WTC11 (cell line): ENCODE measurements at regions not wholly inside any gene's neighbourhood (a gene's known extent, or its start where the extent isn't known, plus 50 kb on each side); places are given as distances from the start of the nearest gene placed in this dataset.

Experiments used
- ATAC-seq: fragments of 200-7000 bp; cut with Tn5 transposase; 2 replicates; pipeline ENCODE4 v1.10.0; 2021; ENCODE audit warnings: mild to moderate bottlenecking, moderate library complexity
- CTCF ChIA-PET: fragments of 300-600 bp; sonication (Branson Sonifier 250); formaldehyde crosslinking; loops from one replicate; lab custom pipeline; 2021; ENCODE audit warnings: antibody characterized with exemption; lab: Charles Lee
- POLR2A ChIA-PET: fragments of 350-600 bp; sonication (Branson Sonifier 250); formaldehyde crosslinking; loops from one replicate; lab custom pipeline; 2021; ENCODE audit warnings: antibody characterized with exemption; lab: Charles Lee
- DNase-seq: peaks from one replicate; pipeline ENCODE4 v3.0.0; 2021; ENCODE audit warnings: low spot score
- H3K27ac Mint-ChIP-seq: 2 replicates; pipeline ENCODE4 v1.8.0; 2021; ENCODE audit warnings: mixed read lengths
- H3K27me3 Mint-ChIP-seq: 2 replicates; pipeline ENCODE4 v1.8.0; 2021; ENCODE audit warnings: low read depth, mild to moderate bottlenecking, moderate library complexity, mixed read lengths
- H3K36me3 Mint-ChIP-seq: 2 replicates; pipeline ENCODE4 v1.8.0; 2021; ENCODE audit warnings: mixed read lengths
- H3K4me1 Mint-ChIP-seq: 2 replicates; pipeline ENCODE4 v1.8.0; 2022; ENCODE audit warnings: mixed read lengths
- H3K4me3 Mint-ChIP-seq: 2 replicates; pipeline ENCODE4 v1.8.0; 2021; ENCODE audit warnings: mild to moderate bottlenecking, moderate library complexity, mixed read lengths
- H3K9me3 Mint-ChIP-seq: 2 replicates; pipeline ENCODE4 v1.8.0; 2021; ENCODE audit warnings: mixed read lengths
- ATF1 ChIP-seq: sonication (generic); formaldehyde crosslinking; IDR thresholded peaks from 2 replicates; pipeline ENCODE4 v1.8.1; 2023; ENCODE audit warnings: mild to moderate bottlenecking, moderate library complexity, missing genetic modification reagents
- CREB1 ChIP-seq: sonication (generic); formaldehyde crosslinking; IDR thresholded peaks from 2 replicates; pipeline ENCODE4 v1.8.0; 2023; ENCODE audit warnings: mild to moderate bottlenecking, missing genetic modification reagents
- CREM ChIP-seq: sonication (generic); formaldehyde crosslinking; IDR thresholded peaks from 2 replicates; pipeline ENCODE4 v1.8.1; 2022; ENCODE audit warnings: mild to moderate bottlenecking, missing genetic modification reagents, moderate library complexity
- E2F4 ChIP-seq: sonication (generic); formaldehyde crosslinking; IDR thresholded peaks from 2 replicates; pipeline ENCODE4 v1.8.1; 2022; ENCODE audit warnings: low read depth, mild to moderate bottlenecking, moderate library complexity, missing genetic modification reagents, borderline replicate concordance
- E2F5 ChIP-seq: sonication (generic); formaldehyde crosslinking; IDR thresholded peaks from 2 replicates; pipeline ENCODE4 v1.8.1; 2022; ENCODE audit warnings: mild to moderate bottlenecking, moderate library complexity, missing genetic modification reagents
- ELF4 ChIP-seq: sonication (generic); formaldehyde crosslinking; IDR thresholded peaks from 2 replicates; pipeline ENCODE4 v1.8.1; 2022; ENCODE audit warnings: low read depth, mild to moderate bottlenecking, moderate library complexity, missing genetic modification reagents
- ETV6 ChIP-seq: sonication (generic); formaldehyde crosslinking; IDR thresholded peaks from 2 replicates; pipeline ENCODE4 v1.8.1; 2022; ENCODE audit warnings: mild to moderate bottlenecking, missing genetic modification reagents
- HMGA2 ChIP-seq: fragments of 250-450 bp; sonication (Bioruptor Pico); IDR thresholded peaks from 2 replicates; pipeline ENCODE4 v1.4.0; 2021; ENCODE audit warnings: mild to moderate bottlenecking, moderate library complexity
- IRF2 ChIP-seq: sonication (generic); formaldehyde crosslinking; IDR thresholded peaks from 2 replicates; pipeline ENCODE4 v1.8.0; 2022; ENCODE audit warnings: low read depth, missing genetic modification reagents, borderline replicate concordance
- MYBL2 ChIP-seq: sonication (generic); formaldehyde crosslinking; IDR thresholded peaks from 2 replicates; pipeline ENCODE4 v1.8.1; 2023; ENCODE audit warnings: mild to moderate bottlenecking, moderate library complexity, missing genetic modification reagents
- OVOL2 ChIP-seq: fragments of 250-450 bp; sonication (Bioruptor Pico); IDR thresholded peaks from 2 replicates; pipeline ENCODE4 v1.9.0; 2021; ENCODE audit warnings: mild to moderate bottlenecking, borderline replicate concordance
- PRRX2 ChIP-seq: fragments of 250-450 bp; sonication (Bioruptor Pico); IDR thresholded peaks from 2 replicates; pipeline ENCODE4 v1.8.0; 2021; ENCODE audit warnings: mild to moderate bottlenecking
- RORB ChIP-seq: fragments of 250-450 bp; sonication (Bioruptor Pico); IDR thresholded peaks from 2 replicates; pipeline ENCODE4 v1.9.0; 2021; ENCODE audit warnings: mild to moderate bottlenecking
- TEAD1 ChIP-seq: sonication (generic); formaldehyde crosslinking; IDR thresholded peaks from 2 replicates; pipeline ENCODE4 v1.8.0; 2022; ENCODE audit warnings: mild to moderate bottlenecking, missing genetic modification reagents
- TP53 ChIP-seq: sonication (generic); formaldehyde crosslinking; IDR thresholded peaks from 2 replicates; pipeline ENCODE4 v1.8.1; 2023; ENCODE audit warnings: mild to moderate bottlenecking, missing genetic modification reagents
- USF1 ChIP-seq: sonication (generic); formaldehyde crosslinking; IDR thresholded peaks from 2 replicates; pipeline ENCODE4 v1.8.0; 2022; ENCODE audit warnings: mild to moderate bottlenecking, missing genetic modification reagents
- ZBTB43 ChIP-seq: sonication (generic); formaldehyde crosslinking; IDR thresholded peaks from 2 replicates; pipeline ENCODE4 v1.8.1; 2023; ENCODE audit warnings: mild to moderate bottlenecking, missing genetic modification reagents
- ZMAT4 ChIP-seq: fragments of 250-450 bp; sonication (Bioruptor Pico); IDR thresholded peaks from 2 replicates; pipeline ENCODE4 v1.9.0; 2021; ENCODE audit warnings: mild to moderate bottlenecking
- ZNF281 ChIP-seq: sonication (generic); formaldehyde crosslinking; IDR thresholded peaks from 2 replicates; pipeline ENCODE4 v1.8.0; 2023; ENCODE audit warnings: mild to moderate bottlenecking, missing genetic modification reagents
- ZNF416 ChIP-seq: fragments of 250-450 bp; sonication (Bioruptor Pico); IDR thresholded peaks from 2 replicates; pipeline ENCODE4 v1.9.0; 2021; ENCODE audit warnings: mild to moderate bottlenecking, inconsistent platforms
- ZNF512 ChIP-seq: sonication (generic); formaldehyde crosslinking; IDR thresholded peaks from 2 replicates; pipeline ENCODE4 v1.8.1; 2022; ENCODE audit warnings: missing genetic modification reagents, borderline replicate concordance

GRCh38 chr4:181682367-181683047, 560.7 kb upstream of the TENM3 start:
- no peak overlapping the region for H3K4me3 Mint-ChIP-seq
- 0 out of 2 replicates have a peak, but pooled peaks cover 2% of the 10 kb centered on the region for H3K36me3 Mint-ChIP-seq
- CTCF ChIA-PET = interaction anchor here (1.3 kb wide), 1 partner anchor 11 kb away, joined by 5 read pairs; no protein-coding TSS in a partner anchor
- no peak for TF ChIP-seq ELF4 (CRISPR knock-in tag)
- TF ChIP-seq ZNF281 (CRISPR knock-in tag) = no peak
- TF ChIP-seq USF1 (CRISPR knock-in tag) = no peak
- no peak for TF ChIP-seq TEAD1
- TF ChIP-seq CREM = no peak
- TF ChIP-seq MYBL2 (CRISPR knock-in tag) = no peak
- TF ChIP-seq ZMAT4 = no peak
- TF ChIP-seq ZNF416 (CRISPR knock-in tag) = no peak
- TF ChIP-seq OVOL2 (CRISPR knock-in tag) = no peak
- TF ChIP-seq E2F5 (CRISPR knock-in tag) = no peak
- no peak for TF ChIP-seq ZBTB43 (CRISPR knock-in tag)
- no peak for TF ChIP-seq IRF2 (CRISPR knock-in tag)
- TF ChIP-seq TP53 = no peak
- TF ChIP-seq ETV6 (CRISPR knock-in tag) = no peak
- TF ChIP-seq PRRX2 (CRISPR knock-in tag) = no peak
- TF ChIP-seq ATF1 (CRISPR knock-in tag) = no peak
- no peak for TF ChIP-seq HMGA2
- TF ChIP-seq, all 79 proteins: peak for 0
- no peaks in the 10 kb centered on the region for H3K27me3 Mint-ChIP-seq
- ATAC-seq (no peak), DNase-seq (no peak)
- H3K27ac Mint-ChIP-seq = no peak overlapping the region
- no peaks in the 10 kb centered on the region; the same call in 1 of the 2 replicates for H3K9me3 Mint-ChIP-seq
- POLR2A ChIA-PET = no interaction called here
- H3K4me1 Mint-ChIP-seq = peaks cover 12% of the 10 kb centered on the region

- ATAC-seq (no peak), DNase-seq (no peak)
- CTCF ChIA-PET = no interaction called here
- no peaks in the 10 kb centered on the region; the same call in 1 of the 2 replicates for H3K9me3 Mint-ChIP-seq
- H3K4me3 Mint-ChIP-seq = no peak overlapping the region
- no peak overlapping the region for H3K27ac Mint-ChIP-seq
- H3K27me3 Mint-ChIP-seq = no peaks in the 10 kb centered on the region
- POLR2A ChIA-PET = no interaction called here
- H3K36me3 Mint-ChIP-seq = 0 out of 2 replicates have a peak, but pooled peaks cover 2% of the 10 kb centered on the region
- TF ChIP-seq TEAD1 (no peak), RORB (no peak), E2F4 (no peak), ATF1 (CRISPR knock-in tag) (no peak), CREB1 (CRISPR knock-in tag) (no peak), ZNF512 (CRISPR knock-in tag) (no peak), ELF4 (CRISPR knock-in tag) (no peak)
- peaks cover 30% of the 10 kb centered on the region for H3K4me1 Mint-ChIP-seq
Observed at GRCh38 chr4:181684310-181684709, 558.9 kb upstream of the TENM3 start.
